BJ (cell line): ENCODE measurements at regions not wholly inside any gene's neighbourhood (a gene's known extent, or its start where the extent isn't known, plus 50 kb on each side); places are given as distances from the start of the nearest gene placed in this dataset.

ENCODE experiments used
- CTCF ChIA-PET: fragments of 350-600 bp; formaldehyde crosslinking; extraction: SDS; loops from one replicate; lab custom pipeline; 2021; ENCODE audit warnings: antibody characterized with exemption, inconsistent platforms; lab: Yijun Ruan, JAX
- POLR2A ChIA-PET: fragments of 300-600 bp; sonication (Branson Sonifier 250); formaldehyde crosslinking; extraction: SDS; loops from one replicate; lab custom pipeline; 2021; ENCODE audit warnings: antibody characterized with exemption; lab: Charles Lee
- DNase-seq: peaks from one replicate; pipeline ENCODE4 v3.0.0-alpha.2; 2011; ENCODE audit warnings: low read depth
- H3K27me3 ChIP-seq: 2 replicates; pipeline ENCODE4 v1.6.0; 2011; ENCODE audit warnings: low read length; ENCODE audit not compliant: control insufficient read depth, insufficient read depth
- H3K36me3 ChIP-seq: 2 replicates; pipeline ENCODE4 v1.5.1; 2011; ENCODE audit warnings: low read length; ENCODE audit not compliant: control insufficient read depth, insufficient read depth
- H3K4me3 ChIP-seq: 2 replicates; pipeline ENCODE4 v1.5.1; 2011; ENCODE audit warnings: low read depth, mild to moderate bottlenecking, control low read depth, low read length
- CTCF ChIP-seq: IDR thresholded peaks from 2 replicates; pipeline ENCODE4 v1.5.1; 2011; ENCODE audit warnings: low read depth, mild to moderate bottlenecking, control low read depth, inconsistent platforms, low read length, moderate library complexity; ENCODE audit not compliant: insufficient read depth

- DNase-seq = no peak
- Histone ChIP-seq H3K4me3 (no peak overlapping the region), H3K36me3 (no peaks in the 10 kb centered on the region), H3K27me3 (no peaks in the 10 kb centered on the region)
- ChIA-PET POLR2A (no interaction called here), CTCF (interaction anchor here (1.8 kb wide), 1 partner anchor 40 kb away, joined by 4 read pairs; no protein-coding TSS in a partner anchor)
- no peak for TF ChIP-seq CTCF
Observed at GRCh38 chr6:71457929-71458328, 169.3 kb downstream of the OGFRL1 start.

- Histone ChIP-seq H3K27me3 (no peaks in the 10 kb centered on the region), H3K4me3 (no peak overlapping the region), H3K36me3 (no peaks in the 10 kb centered on the region)
- CTCF ChIA-PET = interaction anchor here (1.8 kb wide), 1 partner anchor 41 kb away, joined by 4 read pairs; no protein-coding TSS in a partner anchor
- no peak for TF ChIP-seq CTCF
- no peak for DNase-seq
- POLR2A ChIA-PET = no interaction called here
Observed at GRCh38 chr6:71459162-71459561, 170.6 kb downstream of the OGFRL1 start.

GRCh38 chr6:71460933-71461332 is 172.3 kb downstream of the OGFRL1 start:
- DNase-seq = no peak
- POLR2A ChIA-PET = no interaction called here
- no peaks in the 10 kb centered on the region for H3K36me3 ChIP-seq
- TF ChIP-seq CTCF = no peak
- no peaks in the 10 kb centered on the region for H3K27me3 ChIP-seq
- CTCF ChIA-PET = no interaction called here
- H3K4me3 ChIP-seq = no peak overlapping the region

GRCh38 chr6:71463061-71463460 is 174.4 kb downstream of the OGFRL1 start:
- ChIA-PET POLR2A (no interaction called here), CTCF (interaction anchor here (0.7 kb wide), 1 partner anchor 47 kb away, joined by 3 read pairs; no protein-coding TSS in a partner anchor)
- H3K27me3 ChIP-seq = no peaks in the 10 kb centered on the region
- no peak overlapping the region for H3K4me3 ChIP-seq
- DNase-seq = no peak
- no peak for TF ChIP-seq CTCF
- no peaks in the 10 kb centered on the region for H3K36me3 ChIP-seq

GRCh38 chr6:71465096-71465495 is 176.5 kb downstream of the OGFRL1 start:
- ChIA-PET POLR2A (no interaction called here), CTCF (no interaction called here)
- H3K36me3 ChIP-seq = no peaks in the 10 kb centered on the region
- DNase-seq = no peak
- no peak overlapping the region for H3K4me3 ChIP-seq
- TF ChIP-seq CTCF = no peak
- H3K27me3 ChIP-seq = no peaks in the 10 kb centered on the region
